ENCODE measurements at regions not wholly inside any gene's neighbourhood (a gene's known extent, or its start where the extent isn't known, plus 50 kb on each side); places are given as distances from the start of the nearest gene placed in this dataset.

DNA sequence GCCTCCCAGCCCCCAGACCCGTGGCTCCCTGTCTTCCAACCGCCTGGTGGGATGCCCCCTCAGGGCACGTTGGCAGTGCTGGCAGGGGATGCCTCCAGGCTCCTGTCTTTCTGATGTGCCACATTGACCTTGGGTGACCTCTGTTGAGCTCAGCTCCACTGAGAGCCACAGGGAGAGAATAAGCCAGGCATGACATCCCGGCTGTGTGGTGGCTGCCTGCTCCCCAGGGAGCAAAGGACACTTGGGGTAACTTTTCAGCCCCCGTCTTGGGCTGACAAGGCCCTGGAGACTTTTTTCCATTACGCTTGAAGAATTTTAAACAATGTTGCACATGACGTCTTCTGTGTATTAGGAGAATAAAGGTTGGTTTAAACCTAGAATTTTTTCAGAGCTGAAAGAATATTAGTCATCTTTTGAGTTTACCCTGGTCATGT lies 246.0 kb downstream of the TSN start:
- DNase-seq: no peak
- WGBS, 2 donors: 30 to 49% methylated on average over 3 to 4 of the region's 7 CpGs
- H3K9me3 ChIP-seq: no peaks in the 10 kb centered on the region
- H3K27ac ChIP-seq: no peak overlapping the region
- intact Hi-C loops (cut with DNase I): no loop called here
- H3K4me3 ChIP-seq: no peak overlapping the region
- no peaks in the 10 kb centered on the region for H3K36me3 ChIP-seq
- H3K4me1 ChIP-seq: no peaks in the 10 kb centered on the region
- TF ChIP-seq POLR2A (IDR thresholded peaks at IDR 0.05): no peak
- TF ChIP-seq, protein P1, sequence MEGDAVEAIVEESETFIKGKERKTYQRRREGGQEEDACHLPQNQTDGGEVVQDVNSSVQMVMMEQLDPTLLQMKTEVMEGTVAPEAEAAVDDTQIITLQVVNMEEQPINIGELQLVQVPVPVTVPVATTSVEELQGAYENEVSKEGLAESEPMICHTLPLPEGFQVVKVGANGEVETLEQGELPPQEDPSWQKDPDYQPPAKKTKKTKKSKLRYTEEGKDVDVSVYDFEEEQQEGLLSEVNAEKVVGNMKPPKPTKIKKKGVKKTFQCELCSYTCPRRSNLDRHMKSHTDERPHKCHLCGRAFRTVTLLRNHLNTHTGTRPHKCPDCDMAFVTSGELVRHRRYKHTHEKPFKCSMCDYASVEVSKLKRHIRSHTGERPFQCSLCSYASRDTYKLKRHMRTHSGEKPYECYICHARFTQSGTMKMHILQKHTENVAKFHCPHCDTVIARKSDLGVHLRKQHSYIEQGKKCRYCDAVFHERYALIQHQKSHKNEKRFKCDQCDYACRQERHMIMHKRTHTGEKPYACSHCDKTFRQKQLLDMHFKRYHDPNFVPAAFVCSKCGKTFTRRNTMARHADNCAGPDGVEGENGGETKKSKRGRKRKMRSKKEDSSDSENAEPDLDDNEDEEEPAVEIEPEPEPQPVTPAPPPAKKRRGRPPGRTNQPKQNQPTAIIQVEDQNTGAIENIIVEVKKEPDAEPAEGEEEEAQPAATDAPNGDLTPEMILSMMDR (IDR thresholded peaks at IDR 0.05): no peak
- no peaks in the 10 kb centered on the region for H3K27me3 ChIP-seq

DNA sequence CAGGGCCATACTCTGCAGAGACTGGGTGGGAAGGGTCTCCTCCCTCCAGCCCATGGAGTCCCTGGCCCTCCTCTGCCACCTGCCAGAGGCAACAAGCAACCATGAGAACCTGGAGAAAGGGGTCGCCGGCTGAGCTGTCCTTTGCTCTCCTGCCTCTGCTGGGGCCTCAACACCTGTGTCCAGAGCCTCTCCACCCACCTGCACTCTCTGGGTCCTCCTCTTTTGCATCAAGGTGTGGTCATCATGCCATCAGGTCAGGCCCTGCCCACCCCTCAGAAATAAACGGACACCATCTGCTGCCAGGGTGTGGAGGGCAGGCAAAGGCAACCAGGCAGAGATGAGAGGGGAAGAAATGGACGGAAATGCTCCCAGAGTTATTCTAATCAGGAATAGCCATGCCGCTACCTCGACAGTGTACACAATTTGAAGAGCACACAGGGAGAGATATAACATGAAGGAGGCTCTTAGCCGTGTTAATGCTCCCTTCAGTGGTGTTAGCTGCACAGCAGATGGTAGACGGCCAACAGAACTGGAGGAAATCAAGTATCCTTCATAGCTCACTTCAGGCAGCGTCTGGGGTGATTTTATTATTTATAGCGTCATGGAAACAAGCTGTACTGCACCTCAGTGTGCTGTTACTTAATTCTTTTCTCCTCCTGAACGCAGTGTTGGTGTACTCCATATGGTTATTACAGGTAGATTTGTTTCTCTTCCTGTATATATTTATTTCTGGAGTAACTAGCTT lies 247.9 kb downstream of the TSN start:
- DNase-seq: no peak
- Histone ChIP-seq H3K27me3 (no peaks in the 10 kb centered on the region), H3K9me3 (no peaks in the 10 kb centered on the region), H3K36me3 (no peaks in the 10 kb centered on the region), H3K27ac (no peak overlapping the region), H3K4me3 (no peak overlapping the region), H3K4me1 (no peaks in the 10 kb centered on the region)
- 71% methylated on average over 8 to 9 of the region's 11 CpGs for WGBS, 2 donors
- intact Hi-C loops (cut with DNase I): no loop called here
- TF ChIP-seq, protein P1 (IDR thresholded peaks at IDR 0.05): no peak
- no peak for TF ChIP-seq POLR2A (IDR thresholded peaks at IDR 0.05)

DNA sequence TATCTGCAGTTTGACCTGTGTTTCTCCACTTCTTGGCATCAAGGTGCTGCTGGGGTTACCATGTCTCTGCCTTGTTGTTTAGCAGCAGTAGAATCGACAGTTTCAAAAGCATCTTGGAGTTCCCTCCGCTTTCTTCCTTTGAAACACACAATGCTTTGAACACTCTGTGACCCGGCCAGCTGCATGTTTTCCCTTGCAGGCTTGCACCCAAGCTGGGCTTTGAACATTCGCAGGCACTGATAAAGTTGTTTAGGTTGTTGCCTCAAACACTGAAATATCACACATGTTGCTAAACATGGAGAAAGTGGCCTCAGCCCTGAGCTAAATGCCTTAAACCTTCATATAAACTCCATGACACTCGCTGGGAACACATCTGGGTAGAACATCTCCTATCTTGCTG lies 251.7 kb downstream of the TSN start:
- H3K36me3 ChIP-seq: no peaks in the 10 kb centered on the region
- no peaks in the 10 kb centered on the region for H3K9me3 ChIP-seq
- no peak overlapping the region for H3K27ac ChIP-seq
- no peak overlapping the region for H3K4me3 ChIP-seq
- no peaks in the 10 kb centered on the region for H3K27me3 ChIP-seq
- TF ChIP-seq, protein P1 (IDR thresholded peaks at IDR 0.05): no peak
- no peak for TF ChIP-seq POLR2A (IDR thresholded peaks at IDR 0.05)
- no peak for DNase-seq
- 33 to 44% methylated on average over 5 of the region's 5 CpGs for WGBS, 2 donors
- intact Hi-C loops (cut with DNase I): no loop called here
- no peaks in the 10 kb centered on the region for H3K4me1 ChIP-seq

DNA sequence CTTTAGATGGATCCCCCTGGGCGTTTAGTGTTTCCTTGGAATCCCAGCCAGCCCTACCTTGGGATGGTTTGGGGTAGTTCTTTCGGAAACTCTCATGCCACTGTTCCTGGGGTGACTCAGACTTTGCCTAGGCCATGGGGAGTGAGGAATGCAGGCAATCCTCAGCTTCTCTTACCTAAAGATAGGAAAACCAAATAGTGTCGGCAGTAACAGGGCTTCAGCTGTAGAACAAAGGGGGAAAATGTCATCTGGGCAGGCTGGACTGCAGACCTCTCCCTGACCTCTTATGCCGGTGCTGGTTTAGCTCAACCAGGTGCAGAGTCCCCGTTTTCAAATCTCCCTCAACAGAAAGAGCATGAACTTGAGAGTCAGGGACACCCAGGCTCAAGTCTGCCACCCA lies 252.1 kb downstream of the TSN start:
- H3K9me3 ChIP-seq: no peaks in the 10 kb centered on the region
- no peaks in the 10 kb centered on the region for H3K4me1 ChIP-seq
- no peaks in the 10 kb centered on the region for H3K27me3 ChIP-seq
- H3K36me3 ChIP-seq: no peaks in the 10 kb centered on the region
- intact Hi-C loops (cut with DNase I): no loop called here
- TF ChIP-seq POLR2A (IDR thresholded peaks at IDR 0.05): no peak
- TF ChIP-seq, protein P1 (IDR thresholded peaks at IDR 0.05): no peak
- 45 to 71% methylated on average over 5 of the region's 5 CpGs for WGBS, 2 donors
- no peak overlapping the region for H3K4me3 ChIP-seq
- DNase-seq: no peak
- no peak overlapping the region for H3K27ac ChIP-seq

DNA sequence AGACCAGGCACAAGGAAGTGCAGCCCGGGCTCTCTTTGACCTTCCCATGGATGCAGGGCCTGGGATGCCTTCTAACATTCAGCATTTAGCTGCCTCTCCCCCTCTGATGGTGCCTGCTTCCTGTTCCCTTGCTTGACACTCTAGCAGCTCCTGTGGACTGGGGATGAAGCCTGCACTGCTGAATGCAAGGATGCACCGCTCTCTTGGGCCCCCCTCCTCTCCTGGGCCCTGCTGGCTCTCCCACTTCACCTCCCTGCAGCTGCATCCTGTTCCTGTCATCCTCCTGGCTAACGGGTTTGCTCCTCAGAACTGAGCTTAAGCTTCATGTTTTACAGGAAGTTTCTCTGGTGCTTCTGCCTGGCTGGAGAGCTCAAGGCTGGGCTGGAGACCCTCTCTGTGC lies 254.1 kb downstream of the TSN start:
- no peaks in the 10 kb centered on the region for H3K9me3 ChIP-seq
- H3K4me1 ChIP-seq: no peaks in the 10 kb centered on the region
- TF ChIP-seq POLR2A (IDR thresholded peaks at IDR 0.05): no peak
- TF ChIP-seq, protein P1 (IDR thresholded peaks at IDR 0.05): no peak
- no peak for DNase-seq
- no peaks in the 10 kb centered on the region for H3K36me3 ChIP-seq
- no peaks in the 10 kb centered on the region for H3K27me3 ChIP-seq
- 34 to 57% methylated on average over 1 to 3 of the region's 3 CpGs for WGBS, 2 donors
- intact Hi-C loops (cut with DNase I): no loop called here
- no peak overlapping the region for H3K27ac ChIP-seq
- H3K4me3 ChIP-seq: no peak overlapping the region

Measured in esophagus squamous epithelium (tissue), 5 donors.